Epithelial cell of esophagus (primary cell): ENCODE measurements at regions not wholly inside any gene's neighbourhood (a gene's known extent, or its start where the extent isn't known, plus 50 kb on each side); places are given as distances from the start of the nearest gene placed in this dataset.

Experiments used
- DNase-seq: peaks from one replicate; pipeline ENCODE4 v3.0.0; 2010; ENCODE audit warnings: low read depth
- H3K4me3 ChIP-seq: 2 replicates; pipeline ENCODE4 v1.5.1; 2011; ENCODE audit warnings: mild to moderate bottlenecking, low read length, control low read depth
- TF ChIP-seq, protein P1 (sequence below): IDR thresholded peaks from 2 replicates; pipeline ENCODE4 v1.5.1; 2011; ENCODE audit warnings: low read depth, mild to moderate bottlenecking, low read length, control low read depth, inconsistent platforms; ENCODE audit not compliant: insufficient read depth; ENCODE audit errors: missing control alignments

DNA sequence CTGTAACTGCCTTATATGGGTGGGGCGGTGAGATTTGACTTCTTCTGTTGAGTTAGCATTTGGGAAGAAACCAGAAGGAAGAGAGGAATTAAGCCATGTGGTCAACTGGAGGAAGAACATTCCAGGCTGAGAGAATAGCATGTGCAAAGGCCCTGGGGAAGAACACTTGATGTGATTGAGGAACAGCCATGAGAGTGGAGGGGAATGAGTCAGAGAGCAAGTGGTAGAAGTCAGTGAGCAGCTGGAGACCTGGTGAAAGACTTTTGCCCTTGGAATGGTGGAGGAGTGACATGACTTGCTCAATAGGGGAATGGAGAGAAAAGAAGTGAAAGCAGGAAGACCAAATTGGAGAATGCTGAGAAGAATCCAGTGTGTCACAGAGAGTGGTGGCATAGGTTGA is 327.8 kb upstream of the HAND2 start:
- TF ChIP-seq, protein P1, sequence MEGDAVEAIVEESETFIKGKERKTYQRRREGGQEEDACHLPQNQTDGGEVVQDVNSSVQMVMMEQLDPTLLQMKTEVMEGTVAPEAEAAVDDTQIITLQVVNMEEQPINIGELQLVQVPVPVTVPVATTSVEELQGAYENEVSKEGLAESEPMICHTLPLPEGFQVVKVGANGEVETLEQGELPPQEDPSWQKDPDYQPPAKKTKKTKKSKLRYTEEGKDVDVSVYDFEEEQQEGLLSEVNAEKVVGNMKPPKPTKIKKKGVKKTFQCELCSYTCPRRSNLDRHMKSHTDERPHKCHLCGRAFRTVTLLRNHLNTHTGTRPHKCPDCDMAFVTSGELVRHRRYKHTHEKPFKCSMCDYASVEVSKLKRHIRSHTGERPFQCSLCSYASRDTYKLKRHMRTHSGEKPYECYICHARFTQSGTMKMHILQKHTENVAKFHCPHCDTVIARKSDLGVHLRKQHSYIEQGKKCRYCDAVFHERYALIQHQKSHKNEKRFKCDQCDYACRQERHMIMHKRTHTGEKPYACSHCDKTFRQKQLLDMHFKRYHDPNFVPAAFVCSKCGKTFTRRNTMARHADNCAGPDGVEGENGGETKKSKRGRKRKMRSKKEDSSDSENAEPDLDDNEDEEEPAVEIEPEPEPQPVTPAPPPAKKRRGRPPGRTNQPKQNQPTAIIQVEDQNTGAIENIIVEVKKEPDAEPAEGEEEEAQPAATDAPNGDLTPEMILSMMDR: no peak
- H3K4me3 ChIP-seq: no peak overlapping the region
- DNase-seq: no peak

DNA sequence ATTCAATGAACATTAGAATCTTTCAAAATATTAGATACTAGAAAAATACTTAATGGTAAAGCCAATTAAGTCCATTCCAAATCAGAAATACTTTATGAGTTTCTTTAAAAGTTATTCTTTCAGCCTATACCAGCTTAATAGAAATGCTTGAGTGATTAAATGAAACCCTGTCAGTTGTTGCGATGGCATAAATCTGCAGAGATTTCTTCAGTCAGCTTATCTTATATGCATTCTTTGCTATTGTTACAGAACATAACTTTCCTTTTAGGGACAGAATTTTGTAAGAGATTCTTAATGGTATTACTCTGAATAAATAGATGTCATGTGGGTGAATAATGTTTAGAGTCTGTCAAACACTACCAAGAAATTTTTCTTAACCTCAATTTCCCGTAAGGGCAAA is 325.0 kb upstream of the HAND2 start:
- H3K4me3 ChIP-seq: no peak overlapping the region
- TF ChIP-seq, protein P1: no peak
- no peak for DNase-seq

DNA sequence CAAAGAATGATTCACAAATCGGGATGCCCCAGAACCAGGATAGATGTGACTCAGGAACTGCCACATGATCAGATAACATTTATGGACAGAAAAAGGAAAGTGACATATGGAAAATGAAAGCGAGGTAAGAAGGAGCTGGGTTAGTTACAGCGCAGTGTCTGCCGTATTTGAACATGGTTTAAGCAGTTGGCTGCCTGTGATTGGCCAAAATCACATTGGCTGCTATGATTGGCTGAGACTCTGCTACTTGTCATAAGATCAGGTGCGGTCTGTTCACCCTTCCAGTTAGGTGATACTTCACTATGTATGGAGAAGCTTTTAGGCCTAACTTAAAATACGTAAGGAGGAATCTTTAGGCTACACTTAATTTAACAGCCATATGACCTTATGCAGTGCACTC is 322.7 kb upstream of the HAND2 start:
- DNase-seq: no peak
- TF ChIP-seq, protein P1: no peak
- H3K4me3 ChIP-seq: no peak overlapping the region

DNA sequence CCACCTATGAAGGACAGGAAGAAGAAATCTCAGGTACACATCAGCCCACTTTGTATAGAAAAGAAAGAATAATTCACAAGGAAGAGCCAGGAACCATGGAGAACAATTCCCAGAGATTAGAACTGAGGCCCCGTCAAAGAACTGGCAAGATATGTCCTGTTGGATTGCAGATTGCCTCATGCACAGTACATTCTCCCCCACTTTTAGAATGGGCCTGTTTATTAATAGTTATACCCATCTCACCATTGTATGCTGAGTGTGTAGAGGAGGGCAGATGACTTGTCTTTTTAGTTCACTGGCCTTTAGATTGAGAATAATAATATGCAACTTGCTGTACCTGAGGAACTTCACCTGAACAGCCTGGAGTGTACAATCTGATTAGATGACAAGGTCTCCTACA is 315.6 kb upstream of the HAND2 start:
- DNase-seq: no peak
- H3K4me3 ChIP-seq: no peak overlapping the region
- TF ChIP-seq, protein P1: no peak

DNA sequence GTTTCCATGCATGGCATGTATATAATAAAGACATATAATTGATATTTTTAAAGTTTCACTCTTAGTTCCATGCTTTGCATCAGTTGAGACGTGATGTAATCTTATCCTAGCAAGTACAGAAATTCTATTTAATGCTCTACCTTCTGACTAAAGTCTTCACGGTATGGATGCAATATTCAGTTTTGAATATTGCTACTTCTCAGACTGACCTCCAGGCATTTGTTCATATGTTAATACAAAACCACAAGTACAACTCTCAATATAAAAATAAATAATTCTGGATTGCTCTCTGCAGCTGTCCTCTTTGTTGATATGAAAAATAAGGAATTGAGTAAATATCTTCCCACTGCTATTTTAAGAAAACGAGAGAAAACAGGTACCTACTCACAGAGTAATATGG is 309.8 kb upstream of the HAND2 start:
- no peak overlapping the region for H3K4me3 ChIP-seq
- TF ChIP-seq, protein P1: no peak
- DNase-seq: no peak

DNA sequence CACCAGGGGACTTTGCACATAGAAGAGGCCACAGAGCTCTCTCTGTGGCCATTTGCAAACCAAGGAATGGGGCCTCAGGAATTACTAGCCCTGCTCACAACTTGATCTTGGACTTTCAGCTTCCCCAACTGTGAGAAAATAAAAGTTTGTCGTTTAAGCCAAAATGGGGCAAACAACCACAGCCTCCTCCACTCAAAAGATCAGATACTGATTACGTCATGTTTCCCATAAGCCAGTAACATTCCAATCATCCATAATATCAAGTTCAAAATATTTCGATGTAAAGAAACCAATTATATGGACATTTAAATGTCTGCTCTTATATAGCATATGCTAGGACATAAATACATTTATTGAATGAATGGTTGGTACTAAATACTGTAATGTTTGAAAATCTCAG is 307.5 kb upstream of the HAND2 start:
- TF ChIP-seq, protein P1: no peak

DNA sequence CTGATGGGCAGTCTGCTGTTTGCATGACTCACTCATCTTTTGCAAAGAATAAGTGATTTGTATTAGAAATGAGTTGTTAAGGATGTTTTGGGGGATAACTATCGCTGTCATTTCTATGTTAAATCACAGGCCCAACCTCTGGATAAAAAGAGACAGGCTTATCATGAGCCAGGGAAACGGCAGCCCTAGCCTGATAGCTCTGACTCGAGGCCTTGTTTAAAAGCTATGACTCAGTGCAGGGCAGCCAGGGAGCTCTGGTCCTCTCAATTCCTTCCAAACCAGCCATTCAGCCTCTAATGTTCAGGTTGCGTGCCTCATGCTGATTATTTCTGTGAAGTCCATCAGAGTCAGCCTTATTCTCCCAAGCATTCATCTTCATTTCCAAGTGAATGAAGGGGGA is 305.9 kb upstream of the HAND2 start:
- peak; percentile 36 for DNase-seq
- H3K4me3 ChIP-seq: no peak overlapping the region
- TF ChIP-seq, protein P1: no peak

More for the DNA sequence above, 307.5 kb upstream of the HAND2 start:
- no peak for DNase-seq
- H3K4me3 ChIP-seq: no peak overlapping the region
